ENCODE measurements at regions not wholly inside any gene's neighbourhood (a gene's known extent, or its start where the extent isn't known, plus 50 kb on each side); places are given as distances from the start of the nearest gene placed in this dataset.
"Not testable (repeated sequence)": the region's sequence is repeated elsewhere in the genome, so short reads cannot be mapped to it uniquely, and the experiment has no call there.

GRCh38 chr17:45554479-45554878, 64.0 kb upstream of the PLEKHM1 start:
- DNase-seq; H3K27me3 ChIP-seq (replicated peaks in 1 of 7): not testable (repeated sequence)
- WGBS, 5 donors = no CpG with 5 or more reads among the region's 1 CpG

GRCh38 chr17:45558821-45559220, 68.3 kb upstream of the PLEKHM1 start:
- H3K27me3 ChIP-seq (replicated peaks in 1 of 7); H3K9me3 ChIP-seq; intact Hi-C loops (cut with DNase I; ENCODE audit: low total_unique reads); H3K4me1 ChIP-seq; H3K4me3 ChIP-seq; H3K27ac ChIP-seq; DNase-seq; H3K36me3 ChIP-seq: not testable (repeated sequence)
- WGBS, 5 donors = no CpG with 5 or more reads among the region's 1 CpG

More at GRCh38 chr17:45554479-45554878, 64.0 kb upstream of the PLEKHM1 start:
- H3K9me3 ChIP-seq; H3K4me3 ChIP-seq; H3K4me1 ChIP-seq; H3K36me3 ChIP-seq; H3K27ac ChIP-seq; intact Hi-C loops (cut with DNase I; ENCODE audit: low total_unique reads): not testable (repeated sequence)

- H3K27ac ChIP-seq; H3K4me3 ChIP-seq; H3K27me3 ChIP-seq (replicated peaks in 1 of 7); intact Hi-C loops (cut with DNase I; ENCODE audit: low total_unique reads); DNase-seq; H3K9me3 ChIP-seq; H3K36me3 ChIP-seq: not testable (repeated sequence)
- 88 to 96% (median 91%) methylated on average over 3 to 4 of the region's 4 CpGs for WGBS, 5 donors
- peaks cover 0 to 12% (median 0%) of the 10 kb centered on the region in 6 donors for H3K4me1 ChIP-seq
Measured at GRCh38 chr17:45562868-45563267, 72.3 kb upstream of the PLEKHM1 start.

- H3K27me3 ChIP-seq (replicated peaks in 1 of 7); H3K4me3 ChIP-seq; H3K27ac ChIP-seq; H3K9me3 ChIP-seq; intact Hi-C loops (cut with DNase I; ENCODE audit: low total_unique reads); H3K36me3 ChIP-seq; DNase-seq: not testable (repeated sequence)
- H3K4me1 ChIP-seq = peaks cover 0 to 16% (median 0%) of the 10 kb centered on the region in 6 donors
- WGBS, 5 donors = 79 to 88% (median 87%) methylated on average over 3 of the region's 3 CpGs
Measured at GRCh38 chr17:45563283-45563682, 72.8 kb upstream of the PLEKHM1 start.

GRCh38 chr17:45568275-45568674, 77.8 kb upstream of the PLEKHM1 start:
- H3K27me3 ChIP-seq (replicated peaks in 1 of 7); H3K36me3 ChIP-seq; H3K27ac ChIP-seq; DNase-seq; H3K9me3 ChIP-seq; intact Hi-C loops (cut with DNase I; ENCODE audit: low total_unique reads); H3K4me3 ChIP-seq: not testable (repeated sequence)
- WGBS, 5 donors = 32 to 51% (median 45%) methylated on average over 1 of the region's 1 CpG
- H3K4me1 ChIP-seq = peaks cover 0 to 10% (median 0%) of the 10 kb centered on the region in 6 donors

GRCh38 chr17:45573326-45573725, 82.8 kb upstream of the PLEKHM1 start:
- Histone ChIP-seq H3K4me1 (peaks cover 0 to 50% (median 22%) of the 10 kb centered on the region in 6 donors), H3K36me3 (peaks cover 0 to 18% (median 0%) of the 10 kb centered on the region in 6 donors)
- H3K27ac ChIP-seq; DNase-seq; H3K4me3 ChIP-seq; H3K27me3 ChIP-seq (replicated peaks in 1 of 7); intact Hi-C loops (cut with DNase I; ENCODE audit: low total_unique reads); H3K9me3 ChIP-seq: not testable (repeated sequence)
- 90 to 100% (median 97%) methylated on average over 2 of the region's 2 CpGs for WGBS, 5 donors

- no peak for TF ChIP-seq POLR2A (IDR thresholded peaks at IDR 0.05)
- no peak for TF ChIP-seq CTCF (IDR thresholded peaks at IDR 0.05 in 8 of 11, conservative IDR thresholded peaks at IDR 0.05 in 3 of 11)
- TF ChIP-seq POLR2AphosphoS5 (IDR thresholded peaks at IDR 0.05) = no peak
- no peaks in the 10 kb centered on the region for H3K9me3 ChIP-seq
- no peak overlapping the region for H3K27ac ChIP-seq
- intact Hi-C loops (cut with DNase I; ENCODE audit: low total_unique reads) = no loop called here
- H3K4me3 ChIP-seq = no peak overlapping the region
- no peaks in the 10 kb centered on the region for H3K27me3 ChIP-seq (replicated peaks in 1 of 7)
- H3K36me3 ChIP-seq = peaks cover 0 to 18% (median 0%) of the 10 kb centered on the region in 6 donors
- H3K4me1 ChIP-seq = peaks cover 5 to 57% (median 22%) of the 10 kb centered on the region in 6 donors
- 83 to 91% (median 86%) methylated on average over 5 of the region's 5 CpGs for WGBS, 5 donors
- DNase-seq = no peak
Measured at GRCh38 chr17:45573924-45574770, 83.6 kb upstream of the PLEKHM1 start.
